22Rv1 (cell line): ENCODE measurements at regions not wholly inside any gene's neighbourhood (a gene's known extent, or its start where the extent isn't known, plus 50 kb on each side); places are given as distances from the start of the nearest gene placed in this dataset.

ENCODE experiments used
- ZFX ChIP-seq: fragments of 450-650 bp; IDR thresholded peaks from 2 replicates; pipeline ENCODE4 v1.6.1; 2017; ENCODE audit warnings: antibody characterized with exemption, borderline replicate concordance
- TF ChIP-seq, protein P1 (sequence below): fragments of 450-650 bp; IDR thresholded peaks from 2 replicates; pipeline ENCODE4 v1.5.1; 2017; ENCODE audit warnings: mild to moderate bottlenecking

DNA sequence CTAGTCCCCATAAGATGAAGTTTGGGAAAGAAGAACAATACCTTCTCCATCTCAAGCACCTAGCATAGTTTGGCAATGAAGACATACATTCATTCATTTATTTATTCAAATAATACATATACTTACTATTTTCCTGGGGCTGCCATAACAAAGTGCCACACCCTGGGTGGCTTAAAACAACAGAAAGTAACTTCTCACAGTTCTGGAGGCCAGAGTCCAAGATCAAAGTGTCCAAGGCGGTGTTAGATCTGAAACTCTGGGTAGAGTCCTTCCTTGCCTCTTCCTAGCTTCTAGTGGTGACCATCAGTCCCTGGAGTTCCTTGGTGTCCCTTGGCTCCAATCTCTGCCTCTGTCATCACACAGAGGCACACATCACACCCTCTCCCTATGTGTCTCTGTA is 112.1 kb upstream of the IGSF21 start:
- TF ChIP-seq, protein P1, sequence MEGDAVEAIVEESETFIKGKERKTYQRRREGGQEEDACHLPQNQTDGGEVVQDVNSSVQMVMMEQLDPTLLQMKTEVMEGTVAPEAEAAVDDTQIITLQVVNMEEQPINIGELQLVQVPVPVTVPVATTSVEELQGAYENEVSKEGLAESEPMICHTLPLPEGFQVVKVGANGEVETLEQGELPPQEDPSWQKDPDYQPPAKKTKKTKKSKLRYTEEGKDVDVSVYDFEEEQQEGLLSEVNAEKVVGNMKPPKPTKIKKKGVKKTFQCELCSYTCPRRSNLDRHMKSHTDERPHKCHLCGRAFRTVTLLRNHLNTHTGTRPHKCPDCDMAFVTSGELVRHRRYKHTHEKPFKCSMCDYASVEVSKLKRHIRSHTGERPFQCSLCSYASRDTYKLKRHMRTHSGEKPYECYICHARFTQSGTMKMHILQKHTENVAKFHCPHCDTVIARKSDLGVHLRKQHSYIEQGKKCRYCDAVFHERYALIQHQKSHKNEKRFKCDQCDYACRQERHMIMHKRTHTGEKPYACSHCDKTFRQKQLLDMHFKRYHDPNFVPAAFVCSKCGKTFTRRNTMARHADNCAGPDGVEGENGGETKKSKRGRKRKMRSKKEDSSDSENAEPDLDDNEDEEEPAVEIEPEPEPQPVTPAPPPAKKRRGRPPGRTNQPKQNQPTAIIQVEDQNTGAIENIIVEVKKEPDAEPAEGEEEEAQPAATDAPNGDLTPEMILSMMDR, result no peak
- no peak for TF ChIP-seq ZFX
